Testis (tissue), 2 donors: ENCODE measurements at regions not wholly inside any gene's neighbourhood (a gene's known extent, or its start where the extent isn't known, plus 50 kb on each side); places are given as distances from the start of the nearest gene placed in this dataset.

Experiments used
- DNase-seq: peaks from one replicate; pipeline ENCODE4 v3.0.0-alpha.2; 2019
- H3K27ac ChIP-seq, 2 donors: fragments of 200-600 bp; sonication (generic); one replicate each; pipeline ENCODE4 v1.5.1; 2019
- H3K27me3 ChIP-seq: fragments of 200-600 bp; sonication (generic); one replicate; pipeline ENCODE4 v1.5.1; 2019
- H3K36me3 ChIP-seq: fragments of 200-600 bp; sonication (generic); one replicate; pipeline ENCODE4 v1.5.1; 2017; ENCODE audit warnings: low read depth; ENCODE audit errors: missing control alignments
- H3K4me1 ChIP-seq: fragments of 200-600 bp; sonication (generic); one replicate; pipeline ENCODE4 v1.5.1; 2019
- H3K4me3 ChIP-seq, 2 donors: fragments of 200-600 bp; sonication (generic); one replicate each; pipeline ENCODE4 v1.5.1; 2017 to 2019
- H3K9me3 ChIP-seq: fragments of 200-600 bp; sonication (generic); one replicate; pipeline ENCODE4 v1.5.1; 2017
- CTCF ChIP-seq, 3 experiments: fragments of 450-650 bp in 2 of 3; fragments of 200-600 bp in 1 of 3; sonication (generic) in 1 of 3; IDR thresholded peaks; one replicate each; pipeline ENCODE4 v1.5.1; 2016 to 2019; ENCODE audit warnings: antibody characterized with exemption in 3 of 3, mild to moderate bottlenecking in 2 of 3, moderate library complexity in 1 of 3
- POLR2A ChIP-seq: fragments of 450-650 bp; IDR thresholded peaks from one replicate; pipeline ENCODE4 v1.6.1; 2017; ENCODE audit warnings: antibody characterized with exemption, mild to moderate bottlenecking, moderate library complexity
- WGBS, 2 donors: methylation state at CpG; one replicate each; pipeline ENCODE4 v1.1.5; 2018; 5-methylcytosine and 5-hydroxymethylcytosine counted together
- intact Hi-C: fragments of 100-400 bp; cut with DNase I; formaldehyde crosslinking; loops from one replicate; pipeline ENCODE4 v1.15.1; 2023; ENCODE audit warnings: low total_unique reads

GRCh38 chr13:91167706-91168385 is 179.6 kb upstream of the MIR17HG start:
- TF ChIP-seq POLR2A (no peak), CTCF (IDR thresholded peaks at IDR 0.05) (no peak)

GRCh38 chr13:91168386-91168711 is 179.1 kb upstream of the MIR17HG start:
- no peak for TF ChIP-seq POLR2A
- no peak for TF ChIP-seq CTCF (IDR thresholded peaks at IDR 0.05)
- 38 to 50% methylated on average over 4 of the region's 4 CpGs for WGBS, 2 donors
- H3K27me3 ChIP-seq = no peaks in the 10 kb centered on the region
- H3K36me3 ChIP-seq = no peaks in the 10 kb centered on the region
- no peak for DNase-seq
- no peak overlapping the region for H3K4me3 ChIP-seq
- no peaks in the 10 kb centered on the region for H3K9me3 ChIP-seq
- no peaks in the 10 kb centered on the region for H3K4me1 ChIP-seq
- no peak overlapping the region for H3K27ac ChIP-seq
- intact Hi-C loops = no loop called here

More at GRCh38 chr13:91167706-91168385, 179.6 kb upstream of the MIR17HG start:
- 72 to 81% methylated on average over 4 of the region's 4 CpGs for WGBS, 2 donors
- no peaks in the 10 kb centered on the region for H3K36me3 ChIP-seq
- no peaks in the 10 kb centered on the region for H3K27me3 ChIP-seq
- no peak overlapping the region for H3K4me3 ChIP-seq
- intact Hi-C loops = no loop called here
- H3K4me1 ChIP-seq = no peaks in the 10 kb centered on the region
- no peaks in the 10 kb centered on the region for H3K9me3 ChIP-seq
- no peak overlapping the region for H3K27ac ChIP-seq
- no peak for DNase-seq

DNA sequence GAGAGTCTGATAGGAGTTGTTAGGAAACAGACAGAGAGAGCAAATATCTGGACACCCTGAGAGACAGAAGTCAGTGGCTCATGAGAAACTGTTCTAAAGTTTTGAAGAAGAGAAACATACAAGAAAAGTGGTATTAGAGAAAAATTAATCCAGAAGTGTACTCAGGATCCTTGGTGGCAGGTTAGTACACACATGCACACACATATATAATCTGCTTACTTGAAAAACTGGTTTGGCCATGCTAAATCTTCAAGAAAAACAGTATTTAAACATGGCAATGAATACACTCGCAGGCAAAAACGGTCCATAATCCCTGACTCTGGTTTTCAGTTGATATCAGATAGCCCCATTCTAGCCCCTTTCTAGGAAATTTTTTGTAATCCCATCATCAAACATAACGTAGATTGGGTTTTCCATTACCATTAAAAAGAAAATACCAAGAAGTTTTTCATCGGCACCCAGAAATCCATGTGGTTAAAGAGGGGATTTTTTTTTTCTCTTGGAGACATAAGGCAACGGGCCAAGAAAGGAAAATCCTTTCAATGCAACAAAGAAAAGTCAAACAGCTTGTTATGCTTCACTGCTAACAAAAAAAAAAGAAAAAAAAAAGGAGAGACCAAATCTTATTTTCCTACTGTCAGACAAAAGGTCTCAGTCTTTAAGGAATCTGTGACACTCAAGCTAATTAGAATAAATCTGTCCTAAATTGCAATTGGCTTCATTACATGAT is 178.0 kb upstream of the MIR17HG start:
- no peak overlapping the region for H3K4me3 ChIP-seq
- intact Hi-C loops = no loop called here
- no peaks in the 10 kb centered on the region for H3K36me3 ChIP-seq
- no peak overlapping the region for H3K27ac ChIP-seq
- 70 to 77% methylated on average over 5 of the region's 5 CpGs for WGBS, 2 donors
- H3K4me1 ChIP-seq = no peaks in the 10 kb centered on the region
- no peaks in the 10 kb centered on the region for H3K27me3 ChIP-seq
- no peaks in the 10 kb centered on the region for H3K9me3 ChIP-seq
- TF ChIP-seq POLR2A = no peak
- TF ChIP-seq CTCF (IDR thresholded peaks at IDR 0.05) = no peak
- DNase-seq = no peak

- intact Hi-C loops = no loop called here
- Histone ChIP-seq H3K27me3 (no peaks in the 10 kb centered on the region), H3K4me1 (no peaks in the 10 kb centered on the region), H3K4me3 (no peak overlapping the region), H3K36me3 (no peaks in the 10 kb centered on the region), H3K27ac (no peak overlapping the region), H3K9me3 (no peaks in the 10 kb centered on the region)
- WGBS, 2 donors = 68 to 85% methylated on average over 4 of the region's 4 CpGs
- no peak for TF ChIP-seq CTCF (IDR thresholded peaks at IDR 0.05)
- TF ChIP-seq POLR2A = no peak
- DNase-seq = no peak
Measured at GRCh38 chr13:91172160-91172559, 175.3 kb upstream of the MIR17HG start.
